ENCODE measurements at regions not wholly inside any gene's neighbourhood (a gene's known extent, or its start where the extent isn't known, plus 50 kb on each side); places are given as distances from the start of the nearest gene placed in this dataset.

- WGBS (ENCODE audit: insufficient coverage): no CpG with 5 or more reads among the region's 1 CpG
- no peak for DNase-seq
- CTCF ChIA-PET: no interaction called here
Measured at GRCh38 chr10:64454962-64455361, 933.8 kb downstream of the REEP3 start.

GRCh38 chr10:64458306-64458705 is 937.1 kb downstream of the REEP3 start:
- WGBS (ENCODE audit: insufficient coverage): no CpG with 5 or more reads among the region's 1 CpG
- H3K79me2 ChIP-seq (ENCODE audit: control insufficient read depth, insufficient read depth, low read length): no peaks in the 10 kb centered on the region
- ATAC-seq (ENCODE audit: low read depth): no peak
- TF ChIP-seq CTCF (IDR thresholded peaks at IDR 0.05) (no peak), EZH2 (IDR thresholded peaks at IDR 0.05; ENCODE audit: borderline replicate concordance, insufficient read depth, low read depth, low read length, poor library complexity, severe bottlenecking) (no peak)
- POLR2A ChIA-PET: no interaction called here
- H3K4me3 Mint-ChIP-seq: no peak overlapping the region
- CTCF ChIA-PET: no interaction called here
- no peak for DNase-seq
- no peaks in the 10 kb centered on the region for H4K20me1 ChIP-seq (ENCODE audit: control insufficient read depth, insufficient read depth, low read length, poor library complexity, severe bottlenecking)
- no peak overlapping the region for H2AFZ ChIP-seq (ENCODE audit: insufficient read depth, low read depth, low read length, poor library complexity, severe bottlenecking)
- no peaks in the 10 kb centered on the region for H3K27me3 ChIP-seq (replicated peaks in 1 of 4; ENCODE audit: control extremely low read depth in 1 of 4, control insufficient read depth in 3 of 4, insufficient read depth in 4 of 4, low read length in 3 of 4)
- H3K4me1 ChIP-seq (ENCODE audit: control insufficient read depth in 2 of 2, insufficient read depth in 2 of 2, low read length in 2 of 2): no peaks in the 10 kb centered on the region
- H3K4me2 ChIP-seq (replicated peaks; ENCODE audit: low read depth, low read length, poor library complexity, severe bottlenecking): no peak overlapping the region
- H3K9ac ChIP-seq (ENCODE audit: low read length): no peak overlapping the region
- H3K27ac ChIP-seq (ENCODE audit: low read length in 2 of 2): no peak overlapping the region
- no peak overlapping the region for H3K27ac Mint-ChIP-seq
- peaks cover under 1% of the 10 kb centered on the region for H3K9me3 Mint-ChIP-seq (ENCODE audit: insufficient read depth)
- intact Hi-C loops (cut with micrococcal nuclease): no loop called here
- H3K4me1 Mint-ChIP-seq: no peaks in the 10 kb centered on the region
- H3K27me3 Mint-ChIP-seq: no peaks in the 10 kb centered on the region
- H3K9me3 ChIP-seq (ENCODE audit: control extremely low read depth in 1 of 3, control insufficient read depth in 2 of 3, insufficient read depth in 1 of 3, low read length in 2 of 3): peaks cover 0 to 3% (median 1%) of the 10 kb centered on the region in 3 donors
- no peak overlapping the region for H3K4me3 ChIP-seq (ENCODE audit: control extremely low read depth in 1 of 5, extremely low read depth in 1 of 5, insufficient read depth in 1 of 5, low read depth in 2 of 5, low read length in 4 of 5)
- no peaks in the 10 kb centered on the region for H3K36me3 ChIP-seq (replicated peaks in 1 of 2; ENCODE audit: control extremely low read depth in 1 of 2, control insufficient read depth in 1 of 2, extremely low read depth in 1 of 2, insufficient read depth in 2 of 2, low read length in 1 of 2)

More at GRCh38 chr10:64454962-64455361, 933.8 kb downstream of the REEP3 start:
- no peak overlapping the region for H3K4me3 ChIP-seq (ENCODE audit: control extremely low read depth in 1 of 5, extremely low read depth in 1 of 5, insufficient read depth in 1 of 5, low read depth in 2 of 5, low read length in 4 of 5)
- POLR2A ChIA-PET: no interaction called here
- H3K4me3 Mint-ChIP-seq: no peak overlapping the region
- no peaks in the 10 kb centered on the region for H3K4me1 Mint-ChIP-seq
- no peaks in the 10 kb centered on the region for H3K27me3 ChIP-seq (replicated peaks in 1 of 4; ENCODE audit: control extremely low read depth in 1 of 4, control insufficient read depth in 3 of 4, insufficient read depth in 4 of 4, low read length in 3 of 4)
- H3K9me3 Mint-ChIP-seq (ENCODE audit: insufficient read depth): no peaks in the 10 kb centered on the region
- no peak for ATAC-seq (ENCODE audit: low read depth)
- H3K4me2 ChIP-seq (replicated peaks; ENCODE audit: low read depth, low read length, poor library complexity, severe bottlenecking): no peak overlapping the region
- no peaks in the 10 kb centered on the region for H3K4me1 ChIP-seq (ENCODE audit: control insufficient read depth in 2 of 2, insufficient read depth in 2 of 2, low read length in 2 of 2)
- no peaks in the 10 kb centered on the region for H3K27me3 Mint-ChIP-seq
- intact Hi-C loops (cut with micrococcal nuclease): no loop called here
- H3K79me2 ChIP-seq (ENCODE audit: control insufficient read depth, insufficient read depth, low read length): no peaks in the 10 kb centered on the region
- no peak for TF ChIP-seq EZH2 (IDR thresholded peaks at IDR 0.05; ENCODE audit: borderline replicate concordance, insufficient read depth, low read depth, low read length, poor library complexity, severe bottlenecking)
- TF ChIP-seq CTCF (IDR thresholded peaks at IDR 0.05): no peak
- peaks cover 0 to 4% (median 0%) of the 10 kb centered on the region in 3 donors for H3K9me3 ChIP-seq (ENCODE audit: control extremely low read depth in 1 of 3, control insufficient read depth in 2 of 3, insufficient read depth in 1 of 3, low read length in 2 of 3)
- H3K36me3 ChIP-seq (replicated peaks in 1 of 2; ENCODE audit: control extremely low read depth in 1 of 2, control insufficient read depth in 1 of 2, extremely low read depth in 1 of 2, insufficient read depth in 2 of 2, low read length in 1 of 2): no peaks in the 10 kb centered on the region
- no peak overlapping the region for H3K27ac Mint-ChIP-seq
- H3K27ac ChIP-seq (ENCODE audit: low read length in 2 of 2): no peak overlapping the region
- H4K20me1 ChIP-seq (ENCODE audit: control insufficient read depth, insufficient read depth, low read length, poor library complexity, severe bottlenecking): no peaks in the 10 kb centered on the region
- H3K9ac ChIP-seq (ENCODE audit: low read length): no peak overlapping the region
- no peak overlapping the region for H2AFZ ChIP-seq (ENCODE audit: insufficient read depth, low read depth, low read length, poor library complexity, severe bottlenecking)

All from B cell (primary cell).